ENCODE measurements at regions not wholly inside any gene's neighbourhood (a gene's known extent, or its start where the extent isn't known, plus 50 kb on each side); places are given as distances from the start of the nearest gene placed in this dataset.

DNA sequence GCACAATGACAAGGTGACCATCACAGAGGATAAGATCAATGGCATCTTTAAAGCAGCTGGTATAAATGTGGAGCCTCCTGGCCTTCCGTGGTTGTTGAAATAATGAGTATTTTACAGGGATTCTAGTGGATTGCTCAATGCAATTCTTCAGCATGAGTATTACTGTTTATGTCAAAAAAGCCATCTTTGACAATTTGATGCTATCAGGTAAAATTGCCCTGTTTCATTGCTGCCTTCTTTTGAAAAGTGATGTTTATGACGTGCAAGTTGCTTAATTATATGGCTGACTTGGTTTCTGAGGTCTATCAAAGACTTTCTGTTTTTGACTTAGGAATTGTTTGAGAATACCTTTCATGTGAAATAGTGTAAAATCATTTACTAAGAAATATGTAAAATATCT is 237.2 kb downstream of the PARP8 start:
- H3K4me1 Mint-ChIP-seq = no peaks in the 10 kb centered on the region

More for the DNA sequence above, 237.2 kb downstream of the PARP8 start:
- no peaks in the 10 kb centered on the region for H3K27me3 Mint-ChIP-seq (ENCODE audit: low read depth)
- Histone ChIP-seq H2BK12ac (ENCODE audit: insufficient read length, low read depth, low read length) (no peak overlapping the region), H3K79me1 (ENCODE audit: insufficient read depth, low read depth, low read length, poor library complexity, severe bottlenecking) (no peaks in the 10 kb centered on the region), H3K23ac (ENCODE audit: insufficient read length, low read depth, low read length) (no peak overlapping the region), H3K18ac (ENCODE audit: insufficient read length, low read depth, low read length) (no peak overlapping the region), H2BK120ac (ENCODE audit: low read depth, low read length, poor library complexity, severe bottlenecking) (no peak overlapping the region), H3K9me3 (ENCODE audit: control insufficient read depth, low read depth, low read length) (no peaks in the 10 kb centered on the region), H2BK20ac (ENCODE audit: low read depth, low read length, poor library complexity, severe bottlenecking) (no peak overlapping the region), H4K5ac (ENCODE audit: insufficient read length, low read depth, low read length) (no peak overlapping the region), H3K4me2 (ENCODE audit: insufficient read depth, insufficient read length, low read length) (no peak overlapping the region), H3T11ph (ENCODE audit: low read length) (no peak overlapping the region), H3K27ac (ENCODE audit: insufficient read length, low read depth, low read length) (no peak overlapping the region), H3K79me2 (ENCODE audit: insufficient read depth, low read length) (no peaks in the 10 kb centered on the region), H3K14ac (ENCODE audit: insufficient read depth, low read length) (no peak overlapping the region), H3K56ac (ENCODE audit: insufficient read length, low read depth, low read length) (no peak overlapping the region), H3K23me2 (ENCODE audit: insufficient read length, low read depth, low read length, poor library complexity, severe bottlenecking) (no peaks in the 10 kb centered on the region), H3K4me1 (ENCODE audit: insufficient read depth, low read length) (no peaks in the 10 kb centered on the region), H3K9ac (ENCODE audit: extremely low read depth, insufficient read length, low read length) (no peak overlapping the region), H4K20me1 (ENCODE audit: control insufficient read depth, insufficient read depth, insufficient read length) (no peaks in the 10 kb centered on the region), H4K91ac (ENCODE audit: insufficient read length, low read depth, low read length) (no peak overlapping the region), H2AK5ac (ENCODE audit: insufficient read length, low read length) (no peak overlapping the region), H2AFZ (ENCODE audit: low read length) (no peak overlapping the region), H2BK15ac (ENCODE audit: low read depth, low read length) (no peak overlapping the region), H2BK5ac (ENCODE audit: insufficient read length, low read length) (no peak overlapping the region), H3K27me3 (ENCODE audit: insufficient read depth, low read length) (no peaks in the 10 kb centered on the region), H4K8ac (replicated peaks; ENCODE audit: insufficient read length, low read depth, low read length) (no peak overlapping the region), H3K4ac (ENCODE audit: low read depth, low read length) (no peak overlapping the region)
- WGBS (ENCODE audit: extremely low coverage, insufficient read length, low lambda C conversion rate) = no CpG with 5 or more reads among the region's 2 CpGs
- TF ChIP-seq, protein P1, sequence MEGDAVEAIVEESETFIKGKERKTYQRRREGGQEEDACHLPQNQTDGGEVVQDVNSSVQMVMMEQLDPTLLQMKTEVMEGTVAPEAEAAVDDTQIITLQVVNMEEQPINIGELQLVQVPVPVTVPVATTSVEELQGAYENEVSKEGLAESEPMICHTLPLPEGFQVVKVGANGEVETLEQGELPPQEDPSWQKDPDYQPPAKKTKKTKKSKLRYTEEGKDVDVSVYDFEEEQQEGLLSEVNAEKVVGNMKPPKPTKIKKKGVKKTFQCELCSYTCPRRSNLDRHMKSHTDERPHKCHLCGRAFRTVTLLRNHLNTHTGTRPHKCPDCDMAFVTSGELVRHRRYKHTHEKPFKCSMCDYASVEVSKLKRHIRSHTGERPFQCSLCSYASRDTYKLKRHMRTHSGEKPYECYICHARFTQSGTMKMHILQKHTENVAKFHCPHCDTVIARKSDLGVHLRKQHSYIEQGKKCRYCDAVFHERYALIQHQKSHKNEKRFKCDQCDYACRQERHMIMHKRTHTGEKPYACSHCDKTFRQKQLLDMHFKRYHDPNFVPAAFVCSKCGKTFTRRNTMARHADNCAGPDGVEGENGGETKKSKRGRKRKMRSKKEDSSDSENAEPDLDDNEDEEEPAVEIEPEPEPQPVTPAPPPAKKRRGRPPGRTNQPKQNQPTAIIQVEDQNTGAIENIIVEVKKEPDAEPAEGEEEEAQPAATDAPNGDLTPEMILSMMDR (conservative IDR thresholded peaks at IDR 0.05) = no peak
- H3K4me3 Mint-ChIP-seq = no peak overlapping the region
- H3K9me3 Mint-ChIP-seq = no peaks in the 10 kb centered on the region
- no peak for DNase-seq
- no peaks in the 10 kb centered on the region for H3K36me3 Mint-ChIP-seq (ENCODE audit: insufficient read depth in 1 of 3, low read depth in 3 of 3)
- H3K27ac Mint-ChIP-seq = no peak overlapping the region
